ENCODE measurements at regions not wholly inside any gene's neighbourhood (a gene's known extent, or its start where the extent isn't known, plus 50 kb on each side); places are given as distances from the start of the nearest gene placed in this dataset.

DNA sequence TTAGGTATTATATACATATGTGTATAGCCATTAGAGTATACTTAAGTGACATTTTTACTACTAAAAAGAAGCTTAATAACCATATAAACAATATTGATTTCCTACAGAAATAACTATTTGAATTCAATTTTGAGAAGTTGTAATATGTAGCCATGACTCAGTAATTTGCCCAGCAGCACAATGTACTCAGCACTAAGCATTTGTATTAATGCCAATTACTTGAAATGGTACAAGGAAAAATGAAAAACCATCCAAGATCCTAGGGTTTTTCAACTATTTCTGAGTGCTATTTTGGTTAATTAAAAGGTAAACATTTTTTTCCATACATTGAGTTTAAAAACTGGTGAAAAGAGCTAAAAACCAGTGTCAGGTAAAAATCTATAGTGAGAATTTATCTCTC lies 324.0 kb downstream of the KCNJ3 start:
- no peaks in the 10 kb centered on the region for H3K4me1 ChIP-seq
- no peaks in the 10 kb centered on the region for H3K9me3 ChIP-seq
- TF ChIP-seq, protein P1, sequence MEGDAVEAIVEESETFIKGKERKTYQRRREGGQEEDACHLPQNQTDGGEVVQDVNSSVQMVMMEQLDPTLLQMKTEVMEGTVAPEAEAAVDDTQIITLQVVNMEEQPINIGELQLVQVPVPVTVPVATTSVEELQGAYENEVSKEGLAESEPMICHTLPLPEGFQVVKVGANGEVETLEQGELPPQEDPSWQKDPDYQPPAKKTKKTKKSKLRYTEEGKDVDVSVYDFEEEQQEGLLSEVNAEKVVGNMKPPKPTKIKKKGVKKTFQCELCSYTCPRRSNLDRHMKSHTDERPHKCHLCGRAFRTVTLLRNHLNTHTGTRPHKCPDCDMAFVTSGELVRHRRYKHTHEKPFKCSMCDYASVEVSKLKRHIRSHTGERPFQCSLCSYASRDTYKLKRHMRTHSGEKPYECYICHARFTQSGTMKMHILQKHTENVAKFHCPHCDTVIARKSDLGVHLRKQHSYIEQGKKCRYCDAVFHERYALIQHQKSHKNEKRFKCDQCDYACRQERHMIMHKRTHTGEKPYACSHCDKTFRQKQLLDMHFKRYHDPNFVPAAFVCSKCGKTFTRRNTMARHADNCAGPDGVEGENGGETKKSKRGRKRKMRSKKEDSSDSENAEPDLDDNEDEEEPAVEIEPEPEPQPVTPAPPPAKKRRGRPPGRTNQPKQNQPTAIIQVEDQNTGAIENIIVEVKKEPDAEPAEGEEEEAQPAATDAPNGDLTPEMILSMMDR (IDR thresholded peaks at IDR 0.05) = no peak
- no peak for TF ChIP-seq POLR2A (IDR thresholded peaks at IDR 0.05)
- H3K27ac ChIP-seq = no peak overlapping the region
- intact Hi-C loops (cut with DNase I; ENCODE audit: low total_unique reads) = no loop called here
- no peaks in the 10 kb centered on the region for H3K27me3 ChIP-seq
- H3K4me3 ChIP-seq = no peak overlapping the region
- DNase-seq = no peak
- no peaks in the 10 kb centered on the region for H3K36me3 ChIP-seq (ENCODE audit: low read depth, missing control alignments)

GRCh38 chr2:155021618-155022017 lies 323.1 kb downstream of the KCNJ3 start:
- intact Hi-C loops (cut with DNase I; ENCODE audit: low total_unique reads) = no loop called here
- H3K4me1 ChIP-seq = no peaks in the 10 kb centered on the region
- H3K27ac ChIP-seq = no peak overlapping the region
- TF ChIP-seq, protein P1 (IDR thresholded peaks at IDR 0.05) = no peak
- TF ChIP-seq POLR2A (IDR thresholded peaks at IDR 0.05) = no peak
- no peaks in the 10 kb centered on the region for H3K36me3 ChIP-seq (ENCODE audit: low read depth, missing control alignments)
- WGBS, 2 donors = 74 to 80% methylated on average over 1 of the region's 1 CpG
- no peaks in the 10 kb centered on the region for H3K9me3 ChIP-seq
- no peak for DNase-seq
- no peaks in the 10 kb centered on the region for H3K27me3 ChIP-seq
- no peak overlapping the region for H3K4me3 ChIP-seq

GRCh38 chr2:155020246-155020645 lies 321.8 kb downstream of the KCNJ3 start:
- no peak for DNase-seq

DNA sequence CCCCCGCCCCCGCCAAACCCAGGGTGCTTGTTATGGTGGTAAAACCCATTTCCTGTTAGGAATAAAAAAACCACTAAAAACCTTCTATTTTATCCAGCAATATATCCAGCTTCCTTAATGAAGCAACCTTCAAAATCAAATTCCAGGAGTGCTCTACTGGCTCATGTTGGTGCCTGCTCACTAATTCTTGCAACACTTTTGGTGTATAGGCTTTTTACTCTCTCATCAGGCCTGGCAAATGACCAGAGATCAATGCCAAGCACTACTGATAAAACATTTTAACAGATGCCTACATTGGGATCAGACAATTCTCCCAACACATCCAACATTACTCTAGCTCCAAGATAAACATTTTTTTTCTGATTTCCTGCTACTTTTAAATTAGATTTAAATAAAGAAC lies 312.4 kb downstream of the KCNJ3 start:
- TF ChIP-seq, protein P1 (IDR thresholded peaks at IDR 0.05) = no peak
- TF ChIP-seq POLR2A (IDR thresholded peaks at IDR 0.05) = no peak
- intact Hi-C loops (cut with DNase I; ENCODE audit: low total_unique reads) = no loop called here
- Histone ChIP-seq H3K9me3 (no peaks in the 10 kb centered on the region), H3K27ac (no peak overlapping the region), H3K36me3 (ENCODE audit: low read depth, missing control alignments) (no peaks in the 10 kb centered on the region), H3K4me3 (no peak overlapping the region), H3K27me3 (no peaks in the 10 kb centered on the region), H3K4me1 (no peaks in the 10 kb centered on the region)
- no peak for DNase-seq
- WGBS, 2 donors = 45 to 78% methylated on average over 2 of the region's 2 CpGs

More at GRCh38 chr2:155020246-155020645, 321.8 kb downstream of the KCNJ3 start:
- Histone ChIP-seq H3K27ac (no peak overlapping the region), H3K4me3 (no peak overlapping the region), H3K36me3 (ENCODE audit: low read depth, missing control alignments) (no peaks in the 10 kb centered on the region), H3K4me1 (no peaks in the 10 kb centered on the region), H3K27me3 (no peaks in the 10 kb centered on the region), H3K9me3 (no peaks in the 10 kb centered on the region)
- intact Hi-C loops (cut with DNase I; ENCODE audit: low total_unique reads) = no loop called here
- TF ChIP-seq, protein P1 (IDR thresholded peaks at IDR 0.05) = no peak
- no peak for TF ChIP-seq POLR2A (IDR thresholded peaks at IDR 0.05)
- WGBS, 2 donors = 70 to 79% methylated on average over 1 of the region's 1 CpG

DNA sequence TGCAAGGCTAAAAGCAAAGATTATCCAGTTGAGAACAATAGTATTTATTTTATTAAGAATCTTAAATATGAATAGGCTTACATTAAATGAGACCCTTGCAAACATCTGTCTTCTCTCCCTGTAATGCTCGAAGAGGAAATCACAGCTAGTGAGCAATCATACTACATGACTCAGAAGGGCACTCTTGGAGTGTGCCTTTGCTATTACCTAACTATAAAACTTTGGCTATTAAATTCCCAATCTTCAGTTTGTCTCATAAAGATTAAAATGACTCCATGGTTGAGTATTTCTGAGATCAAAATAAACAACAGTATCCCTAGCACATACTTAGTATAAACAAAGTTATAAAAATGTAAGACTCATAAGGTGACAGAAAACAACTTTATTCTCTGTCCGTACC lies 296.9 kb downstream of the KCNJ3 start:
- Histone ChIP-seq H3K4me3 (no peak overlapping the region), H3K27ac (no peak overlapping the region), H3K27me3 (no peaks in the 10 kb centered on the region), H3K4me1 (no peaks in the 10 kb centered on the region), H3K9me3 (no peaks in the 10 kb centered on the region), H3K36me3 (ENCODE audit: low read depth, missing control alignments) (no peaks in the 10 kb centered on the region)
- intact Hi-C loops (cut with DNase I; ENCODE audit: low total_unique reads) = no loop called here
- TF ChIP-seq POLR2A (IDR thresholded peaks at IDR 0.05) = no peak
- TF ChIP-seq, protein P1 (IDR thresholded peaks at IDR 0.05) = no peak
- WGBS, 2 donors = 81 to 87% methylated on average over 2 of the region's 2 CpGs
- no peak for DNase-seq

Measured in testis (tissue), 2 donors.